ENCODE measurements at regions not wholly inside any gene's neighbourhood (a gene's known extent, or its start where the extent isn't known, plus 50 kb on each side); places are given as distances from the start of the nearest gene placed in this dataset.
"Not testable (repeated sequence)": the region's sequence is repeated elsewhere in the genome, so short reads cannot be mapped to it uniquely, and the experiment has no call there.

- in situ Hi-C loops (cut with MboI; ENCODE audit: low sequenced_read_pairs) = no loop called here
Measured at GRCh38 chr10:63773106-63773505, 251.9 kb downstream of the REEP3 start.

GRCh38 chr10:63773962-63774361 is 252.8 kb downstream of the REEP3 start:
- in situ Hi-C loops (cut with MboI; ENCODE audit: low sequenced_read_pairs) = no loop called here

- in situ Hi-C loops (cut with MboI; ENCODE audit: low sequenced_read_pairs) = no loop called here
Measured at GRCh38 chr10:63780101-63780500, 258.9 kb downstream of the REEP3 start.

GRCh38 chr10:63781226-63781625 is 260.0 kb downstream of the REEP3 start:
- in situ Hi-C loops (cut with MboI; ENCODE audit: low sequenced_read_pairs) = no loop called here

- in situ Hi-C loops (cut with MboI; ENCODE audit: low sequenced_read_pairs) = no loop called here
Measured at GRCh38 chr10:63783882-63784281, 262.7 kb downstream of the REEP3 start.

- in situ Hi-C loops (cut with MboI; ENCODE audit: low sequenced_read_pairs) = no loop called here
Measured at GRCh38 chr10:63788152-63788821, 267.1 kb downstream of the REEP3 start.

- in situ Hi-C loops (cut with MboI; ENCODE audit: low sequenced_read_pairs) = no loop called here
Measured at GRCh38 chr10:63795094-63795860, 274.1 kb downstream of the REEP3 start.

GRCh38 chr10:63798599-63799498 is 277.6 kb downstream of the REEP3 start:
- in situ Hi-C loops (cut with MboI; ENCODE audit: low sequenced_read_pairs) = no loop called here

GRCh38 chr10:63799521-63800300 is 278.5 kb downstream of the REEP3 start:
- in situ Hi-C loops (cut with MboI; ENCODE audit: low sequenced_read_pairs) = no loop called here

GRCh38 chr10:63801166-63801565 is 280.0 kb downstream of the REEP3 start:
- in situ Hi-C loops (cut with MboI; ENCODE audit: low sequenced_read_pairs) = no loop called here

GRCh38 chr10:63806330-63806729 is 285.1 kb downstream of the REEP3 start:
- in situ Hi-C loops (cut with MboI; ENCODE audit: low sequenced_read_pairs) = no loop called here

GRCh38 chr10:63812501-63812900 is 291.3 kb downstream of the REEP3 start:
- in situ Hi-C loops (cut with MboI; ENCODE audit: low sequenced_read_pairs) = no loop called here

- in situ Hi-C loops (cut with MboI; ENCODE audit: low sequenced_read_pairs) = no loop called here
Measured at GRCh38 chr10:63819753-63820329, 298.6 kb downstream of the REEP3 start.

- in situ Hi-C loops (cut with MboI; ENCODE audit: low sequenced_read_pairs) = no loop called here
Measured at GRCh38 chr10:63822496-63822895, 301.3 kb downstream of the REEP3 start.

- in situ Hi-C loops (cut with MboI; ENCODE audit: low sequenced_read_pairs) = no loop called here
Measured at GRCh38 chr10:63825111-63825510, 303.9 kb downstream of the REEP3 start.

- in situ Hi-C loops (cut with MboI; ENCODE audit: low sequenced_read_pairs) = no loop called here
Measured at GRCh38 chr10:63825766-63826165, 304.6 kb downstream of the REEP3 start.

GRCh38 chr10:63827018-63827417 is 305.8 kb downstream of the REEP3 start:
- in situ Hi-C loops (cut with MboI; ENCODE audit: low sequenced_read_pairs) = not testable (repeated sequence)

- in situ Hi-C loops (cut with MboI; ENCODE audit: low sequenced_read_pairs) = no loop called here
Measured at GRCh38 chr10:63829020-63829419, 307.8 kb downstream of the REEP3 start.

GRCh38 chr10:63829573-63830149 is 308.5 kb downstream of the REEP3 start:
- in situ Hi-C loops (cut with MboI; ENCODE audit: low sequenced_read_pairs) = no loop called here

- in situ Hi-C loops (cut with MboI; ENCODE audit: low sequenced_read_pairs) = no loop called here
Measured at GRCh38 chr10:63832686-63833085, 311.5 kb downstream of the REEP3 start.

Data from HL-60/S4 (cell line).